GM23338 (cell line): ENCODE measurements at regions not wholly inside any gene's neighbourhood (a gene's known extent, or its start where the extent isn't known, plus 50 kb on each side); places are given as distances from the start of the nearest gene placed in this dataset.

Experiments used
- ATAC-seq: fragments of 200-7000 bp; cut with Tn5 transposase; 3 replicates; pipeline ENCODE4 v1.9.1; 2020
- DNase-seq: peaks from one replicate; pipeline ENCODE4 v3.0.0-alpha.2; 2015; ENCODE audit warnings: low spot score
- H2AFZ ChIP-seq: fragments of 200-600 bp; sonication (generic); 2 replicates; pipeline ENCODE4 v1.8.0; 2016; ENCODE audit warnings: antibody characterized with exemption, mild to moderate bottlenecking, moderate library complexity
- H3F3A ChIP-seq: fragments of 200-600 bp; sonication (generic); replicated peaks from 2 replicates; pipeline ENCODE4 v1.8.0; 2017; ENCODE audit warnings: antibody characterized with exemption, mixed run types, low read depth
- H3K27ac ChIP-seq: fragments of 200-600 bp; sonication (generic); 2 replicates; pipeline ENCODE4 v1.6.1; 2016; ENCODE audit warnings: low read depth
- H3K27me3 ChIP-seq: fragments of 200-600 bp; sonication (generic); 2 replicates; pipeline ENCODE4 v1.8.0; 2016; ENCODE audit warnings: mild to moderate bottlenecking, mixed run types, moderate library complexity; ENCODE audit not compliant: insufficient read depth
- H3K36me3 ChIP-seq: fragments of 200-600 bp; sonication (generic); 2 replicates; pipeline ENCODE4 v1.8.0; 2016; ENCODE audit warnings: mild to moderate bottlenecking; ENCODE audit not compliant: insufficient read depth
- H3K4me1 ChIP-seq: fragments of 200-600 bp; sonication (generic); 2 replicates; pipeline ENCODE4 v1.8.0; 2016; ENCODE audit warnings: mild to moderate bottlenecking, moderate library complexity; ENCODE audit not compliant: insufficient read depth
- H3K4me2 ChIP-seq: fragments of 200-600 bp; sonication (generic); 2 replicates; pipeline ENCODE4 v1.7.1; 2017; ENCODE audit warnings: mixed run types
- H3K4me3 ChIP-seq: fragments of 200-600 bp; sonication (generic); 2 replicates; pipeline ENCODE4 v1.6.1; 2016; ENCODE audit warnings: mixed run types
- H3K79me2 ChIP-seq: fragments of 200-600 bp; sonication (generic); replicated peaks from 2 replicates; pipeline ENCODE4 v1.8.0; 2017; ENCODE audit warnings: mild to moderate bottlenecking; ENCODE audit not compliant: insufficient read depth
- H3K9me2 ChIP-seq: fragments of 200-600 bp; sonication (generic); 2 replicates; pipeline ENCODE4 v1.8.0; 2017; ENCODE audit not compliant: insufficient read depth
- H4K20me1 ChIP-seq: fragments of 200-600 bp; sonication (generic); replicated peaks from 2 replicates; pipeline ENCODE4 v1.8.0; 2017; ENCODE audit warnings: mild to moderate bottlenecking; ENCODE audit not compliant: insufficient read depth
- H3K27ac Mint-ChIP-seq: 2 replicates; pipeline ENCODE4 v1.8.0; 2020; ENCODE audit warnings: inconsistent platforms, mild to moderate bottlenecking, moderate library complexity, mixed read lengths
- H3K27me3 Mint-ChIP-seq: 3 replicates; pipeline ENCODE4 v1.8.0; 2022; ENCODE audit warnings: low read depth, mild to moderate bottlenecking, moderate library complexity, mixed read lengths, inconsistent platforms; ENCODE audit not compliant: insufficient read depth, poor library complexity
- H3K36me3 Mint-ChIP-seq: 3 replicates; pipeline ENCODE4 v1.8.0; 2021; ENCODE audit warnings: low read depth, mild to moderate bottlenecking, inconsistent platforms, moderate library complexity, mixed read lengths
- H3K4me1 Mint-ChIP-seq: 3 replicates; pipeline ENCODE4 v1.8.0; 2020; ENCODE audit warnings: mild to moderate bottlenecking, inconsistent platforms, mixed read lengths
- H3K4me3 Mint-ChIP-seq: 3 replicates; pipeline ENCODE4 v1.8.0; 2021; ENCODE audit warnings: moderate library complexity, mild to moderate bottlenecking, inconsistent platforms, mixed read lengths
- H3K9me3 Mint-ChIP-seq: 3 replicates; pipeline ENCODE4 v1.8.0; 2020; ENCODE audit warnings: moderate library complexity, mild to moderate bottlenecking, inconsistent platforms, mixed read lengths
- ETS1 ChIP-seq: IDR thresholded peaks from 2 replicates; pipeline ENCODE4 v1.6.1; 2016; ENCODE audit warnings: antibody characterized with exemption
- EZH2 ChIP-seq: fragments of 200-600 bp; sonication (generic); IDR thresholded peaks from one replicate; pipeline ENCODE4 v1.8.0; 2017; ENCODE audit warnings: antibody characterized with exemption, mild to moderate bottlenecking, low read depth; ENCODE audit not compliant: unreplicated experiment
- EZH2phosphoT487 ChIP-seq: fragments of 200-600 bp; sonication (generic); IDR thresholded peaks from one replicate; pipeline ENCODE4 v1.8.1; 2018; ENCODE audit warnings: antibody characterized with exemption; ENCODE audit not compliant: unreplicated experiment
- NANOG ChIP-seq: IDR thresholded peaks from 2 replicates; pipeline ENCODE4 v1.6.1; 2016; ENCODE audit warnings: antibody characterized with exemption, borderline replicate concordance
- POLR2AphosphoS5 ChIP-seq: IDR thresholded peaks from 2 replicates; pipeline ENCODE4 v1.6.1; 2016; ENCODE audit warnings: antibody characterized with exemption, low read depth
- REST ChIP-seq: IDR thresholded peaks from one replicate; pipeline ENCODE4 v1.6.1; 2018; ENCODE audit warnings: antibody characterized with exemption; ENCODE audit not compliant: unreplicated experiment
- ZNF331 ChIP-seq: fragments of 250-450 bp; sonication (Bioruptor Pico); IDR thresholded peaks from 2 replicates; pipeline ENCODE4 v1.5.0; 2020; ENCODE audit warnings: low read depth, mild to moderate bottlenecking, moderate library complexity
- TF ChIP-seq, protein P1 (sequence below), 2 experiments: fragments of 200-600 bp in 1 of 2; sonication (generic) in 1 of 2; conservative IDR thresholded peaks; 2 replicates each; pipeline versions ENCODE4 v1.5.1 to v1.6.1; 2016 to 2017; ENCODE audit warnings: antibody characterized with exemption in 2 of 2, low read depth in 2 of 2, mild to moderate bottlenecking in 2 of 2, moderate library complexity in 1 of 2

- H3K27me3 Mint-ChIP-seq: no peaks in the 10 kb centered on the region
- H3K79me2 ChIP-seq: no peaks in the 10 kb centered on the region
- H3K27me3 ChIP-seq: no peaks in the 10 kb centered on the region
- H3K36me3 Mint-ChIP-seq: peaks cover 2% of the 10 kb centered on the region; the same call in 1 of the 3 replicates
- H3F3A ChIP-seq: no peaks in the 10 kb centered on the region
- H3K27ac Mint-ChIP-seq: no peak overlapping the region
- 0 out of 3 replicates have a peak, but pooled peaks cover 2% of the 10 kb centered on the region for H3K9me3 Mint-ChIP-seq
- no peaks in the 10 kb centered on the region for H3K4me1 ChIP-seq
- TF ChIP-seq EZH2phosphoT487: no peak
- TF ChIP-seq, protein P1, sequence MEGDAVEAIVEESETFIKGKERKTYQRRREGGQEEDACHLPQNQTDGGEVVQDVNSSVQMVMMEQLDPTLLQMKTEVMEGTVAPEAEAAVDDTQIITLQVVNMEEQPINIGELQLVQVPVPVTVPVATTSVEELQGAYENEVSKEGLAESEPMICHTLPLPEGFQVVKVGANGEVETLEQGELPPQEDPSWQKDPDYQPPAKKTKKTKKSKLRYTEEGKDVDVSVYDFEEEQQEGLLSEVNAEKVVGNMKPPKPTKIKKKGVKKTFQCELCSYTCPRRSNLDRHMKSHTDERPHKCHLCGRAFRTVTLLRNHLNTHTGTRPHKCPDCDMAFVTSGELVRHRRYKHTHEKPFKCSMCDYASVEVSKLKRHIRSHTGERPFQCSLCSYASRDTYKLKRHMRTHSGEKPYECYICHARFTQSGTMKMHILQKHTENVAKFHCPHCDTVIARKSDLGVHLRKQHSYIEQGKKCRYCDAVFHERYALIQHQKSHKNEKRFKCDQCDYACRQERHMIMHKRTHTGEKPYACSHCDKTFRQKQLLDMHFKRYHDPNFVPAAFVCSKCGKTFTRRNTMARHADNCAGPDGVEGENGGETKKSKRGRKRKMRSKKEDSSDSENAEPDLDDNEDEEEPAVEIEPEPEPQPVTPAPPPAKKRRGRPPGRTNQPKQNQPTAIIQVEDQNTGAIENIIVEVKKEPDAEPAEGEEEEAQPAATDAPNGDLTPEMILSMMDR (conservative IDR thresholded peaks at IDR 0.05; ENCODE audit: low read depth in 2 of 2): no peak
- TF ChIP-seq REST: no peak
- no peak for TF ChIP-seq EZH2
- no peak for TF ChIP-seq NANOG
- no peak for TF ChIP-seq ZNF331 (CRISPR knock-in tag)
- TF ChIP-seq POLR2AphosphoS5: no peak
- H3K4me3 Mint-ChIP-seq: no peak overlapping the region
- no peak overlapping the region for H3K4me3 ChIP-seq
- no peaks in the 10 kb centered on the region for H3K36me3 ChIP-seq
- H3K4me1 Mint-ChIP-seq: peaks cover 7% of the 10 kb centered on the region
- H3K4me2 ChIP-seq: no peak overlapping the region
- peaks cover 14% of the 10 kb centered on the region; the same call in 1 of the 2 replicates for H3K9me2 ChIP-seq
- no peak for DNase-seq
- no peaks in the 10 kb centered on the region for H4K20me1 ChIP-seq
- H3K27ac ChIP-seq: no peak overlapping the region
- no peak overlapping the region for H2AFZ ChIP-seq
- ATAC-seq: no peak
Observed at GRCh38 chr5:173835661-173836060, 52.5 kb upstream of the CPEB4 start.

DNA sequence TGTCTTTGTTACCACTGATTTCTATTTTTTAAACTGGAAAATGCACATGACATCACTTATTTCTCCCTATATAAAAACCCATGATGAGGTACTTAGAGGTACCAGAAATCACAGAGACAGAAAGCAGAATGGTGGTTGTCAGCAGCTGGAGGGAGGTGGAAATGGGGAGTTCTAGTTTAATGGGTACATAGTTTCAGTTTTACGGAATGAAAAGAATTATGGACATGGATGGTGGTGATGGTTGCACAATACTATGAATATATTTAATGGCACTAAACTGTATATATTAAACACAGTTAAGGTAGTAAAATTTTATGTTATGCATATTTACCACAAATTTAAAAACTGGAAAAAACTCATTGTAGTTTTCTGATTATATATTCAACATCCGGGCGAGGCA is 50.5 kb upstream of the CPEB4 start:
- Histone ChIP-seq H3K9me2 (peaks cover 4% of the 10 kb centered on the region; the same call in 1 of the 2 replicates), H3K4me3 (no peak overlapping the region), H3K27me3 (no peaks in the 10 kb centered on the region), H4K20me1 (no peaks in the 10 kb centered on the region), H3F3A (no peaks in the 10 kb centered on the region), H3K27ac (no peak overlapping the region), H3K79me2 (no peaks in the 10 kb centered on the region), H2AFZ (0 out of 2 replicates have a peak overlapping the region, but pooled peaks have one; percentile 18), H3K36me3 (no peaks in the 10 kb centered on the region), H3K4me1 (peaks cover 5% of the 10 kb centered on the region; the same call in 1 of the 2 replicates), H3K4me2 (no peak overlapping the region)
- Mint-ChIP-seq H3K4me3 (no peak overlapping the region), H3K4me1 (peaks cover 8% of the 10 kb centered on the region), H3K27me3 (peaks cover 2% of the 10 kb centered on the region), H3K9me3 (0 out of 3 replicates have a peak, but pooled peaks cover 2% of the 10 kb centered on the region), H3K36me3 (peaks cover 2% of the 10 kb centered on the region; the same call in 1 of the 3 replicates), H3K27ac (no peak overlapping the region)
- ATAC-seq (no peak), DNase-seq (no peak)
- TF ChIP-seq, protein P1 (conservative IDR thresholded peaks at IDR 0.05; ENCODE audit: low read depth in 2 of 2): no peak
- TF ChIP-seq POLR2AphosphoS5 (no peak), ETS1 (no peak)
